ENCODE measurements at regions not wholly inside any gene's neighbourhood (a gene's known extent, or its start where the extent isn't known, plus 50 kb on each side); places are given as distances from the start of the nearest gene placed in this dataset.

DNA sequence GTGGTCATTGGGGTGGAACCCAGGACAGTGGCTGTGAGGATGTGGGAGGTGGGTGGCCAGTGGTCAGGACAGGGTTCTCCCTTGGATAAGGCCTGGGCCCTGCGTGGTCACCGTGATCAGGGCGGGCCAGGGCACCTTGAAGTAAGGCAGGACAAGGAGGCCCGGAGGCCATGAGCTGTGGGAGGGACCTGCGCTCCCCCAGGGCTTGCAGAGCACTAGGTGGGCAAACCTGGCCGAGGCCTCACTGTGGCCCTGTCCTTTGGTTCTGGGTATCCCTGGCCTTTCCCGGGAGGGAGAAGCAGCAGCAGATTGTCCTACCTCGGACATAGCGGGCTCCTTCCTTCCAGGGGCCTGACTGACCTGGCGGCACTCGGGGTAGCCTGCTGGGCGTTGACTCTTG is 144.8 kb upstream of the RET start:
- Mint-ChIP-seq H3K9me3 (ENCODE audit: insufficient read depth) (no peaks in the 10 kb centered on the region), H3K27ac (no peak overlapping the region), H3K27me3 (peaks cover 51% of the 10 kb centered on the region), H3K4me1 (peaks cover 9% of the 10 kb centered on the region), H3K4me3 (no peak overlapping the region)
- H3K27ac ChIP-seq (ENCODE audit: low read length in 2 of 2) = no peak overlapping the region
- H2AFZ ChIP-seq (ENCODE audit: insufficient read depth, low read depth, low read length, poor library complexity, severe bottlenecking) = no peak overlapping the region
- ATAC-seq (ENCODE audit: low read depth) (no peak), DNase-seq (no peak)
- H3K36me3 ChIP-seq (replicated peaks in 1 of 2; ENCODE audit: control extremely low read depth in 1 of 2, control insufficient read depth in 1 of 2, extremely low read depth in 1 of 2, insufficient read depth in 2 of 2, low read length in 1 of 2) = no peaks in the 10 kb centered on the region
- CTCF ChIA-PET = no interaction called here
- peaks cover 0 to 2% (median 0%) of the 10 kb centered on the region in 3 donors for H3K9me3 ChIP-seq (ENCODE audit: control extremely low read depth in 1 of 3, control insufficient read depth in 2 of 3, insufficient read depth in 1 of 3, low read length in 2 of 3)
- H3K4me3 ChIP-seq (ENCODE audit: control extremely low read depth in 1 of 5, extremely low read depth in 1 of 5, insufficient read depth in 1 of 5, low read depth in 2 of 5, low read length in 4 of 5) = no peak overlapping the region
- WGBS (ENCODE audit: insufficient coverage) = 93% methylated on average over 12 of the region's 12 CpGs
- H3K4me2 ChIP-seq (replicated peaks; ENCODE audit: low read depth, low read length, poor library complexity, severe bottlenecking) = no peak overlapping the region
- no peaks in the 10 kb centered on the region for H4K20me1 ChIP-seq (ENCODE audit: control insufficient read depth, insufficient read depth, low read length, poor library complexity, severe bottlenecking)
- intact Hi-C loops (cut with micrococcal nuclease) = no loop called here
- POLR2A ChIA-PET = no interaction called here
- H3K27me3 ChIP-seq (replicated peaks in 1 of 4; ENCODE audit: control extremely low read depth in 1 of 4, control insufficient read depth in 3 of 4, insufficient read depth in 4 of 4, low read length in 3 of 4) = peaks cover 0 to 29% (median 3%) of the 10 kb centered on the region in 4 experiments
- TF ChIP-seq EZH2 (IDR thresholded peaks at IDR 0.05; ENCODE audit: borderline replicate concordance, insufficient read depth, low read depth, low read length, poor library complexity, severe bottlenecking) = no peak
- TF ChIP-seq CTCF (IDR thresholded peaks at IDR 0.05) = no peak
- no peaks in the 10 kb centered on the region for H3K79me2 ChIP-seq (ENCODE audit: control insufficient read depth, insufficient read depth, low read length)
- peaks cover 10 to 14% of the 10 kb centered on the region in 2 donors for H3K4me1 ChIP-seq (ENCODE audit: control insufficient read depth in 2 of 2, insufficient read depth in 2 of 2, low read length in 2 of 2)
- no peak overlapping the region for H3K9ac ChIP-seq (ENCODE audit: low read length)

DNA sequence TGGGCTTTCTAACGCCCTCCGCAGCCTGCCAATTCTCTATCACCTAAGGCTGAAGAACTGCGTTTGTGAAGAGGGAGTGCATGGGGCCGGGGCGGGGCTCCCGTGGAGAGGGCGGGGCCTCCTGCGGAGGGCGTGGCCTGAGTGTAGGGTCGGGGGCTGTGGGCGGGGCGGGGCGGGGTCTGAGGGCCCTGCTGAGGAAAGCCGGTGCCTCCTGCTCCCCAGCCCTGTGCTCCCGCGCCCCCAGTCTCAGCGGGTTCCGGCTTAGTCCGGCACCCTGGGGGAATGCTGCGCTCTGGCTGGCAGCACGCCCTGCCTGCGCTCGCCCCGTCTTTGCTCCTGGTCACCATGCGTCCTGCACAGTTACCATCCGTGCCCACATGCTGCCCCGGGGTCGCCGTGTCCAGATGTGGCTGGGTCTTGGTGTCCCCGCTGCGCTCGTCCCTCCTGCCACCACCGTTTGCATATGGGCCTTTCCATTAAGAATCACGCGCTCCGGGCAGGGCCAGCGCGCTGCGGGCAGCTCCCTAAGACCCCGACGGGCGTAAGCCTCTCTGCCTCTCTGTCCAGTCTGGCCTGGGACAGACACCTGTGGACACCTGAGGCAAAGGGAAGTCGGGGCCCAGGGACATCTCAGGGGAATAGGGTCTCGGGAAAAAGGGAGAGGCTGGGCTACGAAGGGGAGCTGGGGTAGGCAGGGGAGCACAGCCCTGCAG is 144.0 kb upstream of the RET start:
- Histone ChIP-seq H2AFZ (ENCODE audit: insufficient read depth, low read depth, low read length, poor library complexity, severe bottlenecking) (peak overlapping the region; percentile 46), H3K4me2 (replicated peaks; ENCODE audit: low read depth, low read length, poor library complexity, severe bottlenecking) (peak overlapping the region; percentile 57), H3K27me3 (replicated peaks in 1 of 4; ENCODE audit: control extremely low read depth in 1 of 4, control insufficient read depth in 3 of 4, insufficient read depth in 4 of 4, low read length in 3 of 4) (peaks cover 0 to 29% (median 3%) of the 10 kb centered on the region in 4 experiments), H3K9me3 (ENCODE audit: control extremely low read depth in 1 of 3, control insufficient read depth in 2 of 3, insufficient read depth in 1 of 3, low read length in 2 of 3) (peaks cover 0 to 2% (median 0%) of the 10 kb centered on the region in 3 donors), H3K4me3 (ENCODE audit: control extremely low read depth in 1 of 5, extremely low read depth in 1 of 5, insufficient read depth in 1 of 5, low read depth in 2 of 5, low read length in 4 of 5) (peak overlapping the region in 2 of 5 experiments; percentile 23 to 25), H3K36me3 (replicated peaks in 1 of 2; ENCODE audit: control extremely low read depth in 1 of 2, control insufficient read depth in 1 of 2, extremely low read depth in 1 of 2, insufficient read depth in 2 of 2, low read length in 1 of 2) (no peaks in the 10 kb centered on the region), H3K27ac (ENCODE audit: low read length in 2 of 2) (no peak overlapping the region), H4K20me1 (ENCODE audit: control insufficient read depth, insufficient read depth, low read length, poor library complexity, severe bottlenecking) (no peaks in the 10 kb centered on the region), H3K4me1 (ENCODE audit: control insufficient read depth in 2 of 2, insufficient read depth in 2 of 2, low read length in 2 of 2) (peaks cover 10 to 14% of the 10 kb centered on the region in 2 donors), H3K9ac (ENCODE audit: low read length) (no peak overlapping the region), H3K79me2 (ENCODE audit: control insufficient read depth, insufficient read depth, low read length) (no peaks in the 10 kb centered on the region)
- WGBS (ENCODE audit: insufficient coverage) = 8% methylated on average over 38 of the region's 45 CpGs
- Mint-ChIP-seq H3K4me3 (peak overlapping the region; percentile 65), H3K27me3 (peaks cover 49% of the 10 kb centered on the region), H3K4me1 (peaks cover 9% of the 10 kb centered on the region), H3K9me3 (ENCODE audit: insufficient read depth) (no peaks in the 10 kb centered on the region), H3K27ac (no peak overlapping the region)
- ChIA-PET CTCF (no interaction called here), POLR2A (no interaction called here)
- no peak for TF ChIP-seq CTCF (IDR thresholded peaks at IDR 0.05)
- TF ChIP-seq EZH2 (IDR thresholded peaks at IDR 0.05; ENCODE audit: borderline replicate concordance, insufficient read depth, low read depth, low read length, poor library complexity, severe bottlenecking) = no peak
- intact Hi-C loops (cut with micrococcal nuclease) = no loop called here
- no peak for ATAC-seq (ENCODE audit: low read depth)
- DNase-seq = no peak
